ENCODE measurements at regions not wholly inside any gene's neighbourhood (a gene's known extent, or its start where the extent isn't known, plus 50 kb on each side); places are given as distances from the start of the nearest gene placed in this dataset.

GRCh38 chr4:78703079-78703478 is 73.1 kb upstream of the BMP2K start:
- no peak for DNase-seq (ENCODE audit: low read depth)
- no peak overlapping the region for H3K4me3 ChIP-seq (replicated peaks; ENCODE audit: low read depth, low read length)
- no peak for TF ChIP-seq CTCF (IDR thresholded peaks at IDR 0.05; ENCODE audit: low read length, missing control alignments)

- TF ChIP-seq CTCF (IDR thresholded peaks at IDR 0.05; ENCODE audit: low read length, missing control alignments), result no peak
- DNase-seq (ENCODE audit: low read depth), result no peak
- no peak overlapping the region for H3K4me3 ChIP-seq (replicated peaks; ENCODE audit: low read depth, low read length)
These were observed 71.8 kb upstream of the BMP2K start for GRCh38 chr4:78704317-78704716.

GRCh38 chr4:78704981-78705683 is 71.0 kb upstream of the BMP2K start:
- no peak overlapping the region for H3K4me3 ChIP-seq (replicated peaks; ENCODE audit: low read depth, low read length)
- no peak for TF ChIP-seq CTCF (IDR thresholded peaks at IDR 0.05; ENCODE audit: low read length, missing control alignments)
- no peak for DNase-seq (ENCODE audit: low read depth)

- TF ChIP-seq CTCF (IDR thresholded peaks at IDR 0.05; ENCODE audit: low read length, missing control alignments), result no peak
- no peak overlapping the region for H3K4me3 ChIP-seq (replicated peaks; ENCODE audit: low read depth, low read length)
- DNase-seq (ENCODE audit: low read depth), result no peak
These were observed 69.8 kb upstream of the BMP2K start for GRCh38 chr4:78706302-78706701.

- DNase-seq (ENCODE audit: low read depth), result no peak
- no peak overlapping the region for H3K4me3 ChIP-seq (replicated peaks; ENCODE audit: low read depth, low read length)
- no peak for TF ChIP-seq CTCF (IDR thresholded peaks at IDR 0.05; ENCODE audit: low read length, missing control alignments)
These were observed 68.9 kb upstream of the BMP2K start for GRCh38 chr4:78707268-78707667.

- no peak overlapping the region for H3K4me3 ChIP-seq (replicated peaks; ENCODE audit: low read depth, low read length)
- no peak for TF ChIP-seq CTCF (IDR thresholded peaks at IDR 0.05; ENCODE audit: low read length, missing control alignments)
- no peak for DNase-seq (ENCODE audit: low read depth)
These were observed 68.4 kb upstream of the BMP2K start for GRCh38 chr4:78707793-78708192.

- no peak for DNase-seq (ENCODE audit: low read depth)
- no peak for TF ChIP-seq CTCF (IDR thresholded peaks at IDR 0.05; ENCODE audit: low read length, missing control alignments)
- no peak overlapping the region for H3K4me3 ChIP-seq (replicated peaks; ENCODE audit: low read depth, low read length)
These were observed 65.6 kb upstream of the BMP2K start for GRCh38 chr4:78710536-78710935.

Data from fibroblast of pulmonary artery (primary cell).